Endodermal cell (in vitro differentiated cells): ENCODE measurements at regions not wholly inside any gene's neighbourhood (a gene's known extent, or its start where the extent isn't known, plus 50 kb on each side); places are given as distances from the start of the nearest gene placed in this dataset.

Experiments
- DNase-seq: peaks from one replicate; pipeline ENCODE4 v3.0.0-alpha.2; 2017
- H3K27ac ChIP-seq: 2 replicates; pipeline ENCODE4 v1.5.1; 2013; ENCODE audit warnings: mild to moderate bottlenecking, low read depth, low read length, moderate library complexity
- H3K27me3 ChIP-seq: 2 replicates; pipeline ENCODE4 v1.6.1; 2013; ENCODE audit warnings: mild to moderate bottlenecking, low read length, moderate library complexity; ENCODE audit not compliant: insufficient read depth, control insufficient read depth, poor library complexity, severe bottlenecking
- H3K36me3 ChIP-seq: 2 replicates; pipeline ENCODE4 v1.7.0; 2013; ENCODE audit warnings: mild to moderate bottlenecking, low read length, moderate library complexity; ENCODE audit not compliant: control insufficient read depth, insufficient read depth
- H3K4me1 ChIP-seq: one replicate; pipeline ENCODE4 v1.7.0; 2013; ENCODE audit warnings: low read length; ENCODE audit not compliant: control insufficient read depth, insufficient read depth
- H3K4me3 ChIP-seq: 2 replicates; pipeline ENCODE4 v1.5.1; 2013; ENCODE audit warnings: mild to moderate bottlenecking, low read length, moderate library complexity
- H3K9ac ChIP-seq: 2 replicates; pipeline ENCODE4 v1.6.1; 2013; ENCODE audit warnings: mild to moderate bottlenecking, low read length, moderate library complexity; ENCODE audit not compliant: poor library complexity, severe bottlenecking; ENCODE audit errors: extremely low read depth
- H3K9me3 ChIP-seq: 2 replicates; pipeline ENCODE4 v1.6.1; 2013; ENCODE audit warnings: mild to moderate bottlenecking, low read length, moderate library complexity; ENCODE audit not compliant: control insufficient read depth
- H3K27ac Mint-ChIP-seq: 2 replicates; pipeline ENCODE4 v1.8.0; 2020; ENCODE audit warnings: mixed read lengths
- H3K27me3 Mint-ChIP-seq: 2 replicates; pipeline ENCODE4 v1.8.0; 2021; ENCODE audit warnings: mild to moderate bottlenecking, mixed read lengths; ENCODE audit not compliant: insufficient read depth
- H3K36me3 Mint-ChIP-seq: 2 replicates; pipeline ENCODE4 v1.8.0; 2020; ENCODE audit warnings: low read depth, mixed read lengths
- H3K4me1 Mint-ChIP-seq: 2 replicates; pipeline ENCODE4 v1.8.0; 2020; ENCODE audit warnings: mixed read lengths
- H3K4me3 Mint-ChIP-seq: 2 replicates; pipeline ENCODE4 v1.8.0; 2020; ENCODE audit warnings: mild to moderate bottlenecking, moderate library complexity, mixed read lengths
- H3K9me3 Mint-ChIP-seq: 2 replicates; pipeline ENCODE4 v1.8.0; 2020; ENCODE audit warnings: mild to moderate bottlenecking, mixed read lengths
- CTCF ChIP-seq: fragments of 200-600 bp; sonication (generic); conservative IDR thresholded peaks from 2 replicates; pipeline ENCODE4 v1.5.0; 2021; ENCODE audit warnings: antibody characterized with exemption, mild to moderate bottlenecking
- WGBS, 2 experiments: methylation state at CpG; one replicate each; pipeline versions ENCODE4 v1.1.5 to v1.1.7; 2013; ENCODE audit warnings: missing lambda C conversion rate in 2 of 2, mixed read lengths in 1 of 2; ENCODE audit not compliant: insufficient coverage in 1 of 2, insufficient read length in 1 of 2; 5-methylcytosine and 5-hydroxymethylcytosine counted together

DNA sequence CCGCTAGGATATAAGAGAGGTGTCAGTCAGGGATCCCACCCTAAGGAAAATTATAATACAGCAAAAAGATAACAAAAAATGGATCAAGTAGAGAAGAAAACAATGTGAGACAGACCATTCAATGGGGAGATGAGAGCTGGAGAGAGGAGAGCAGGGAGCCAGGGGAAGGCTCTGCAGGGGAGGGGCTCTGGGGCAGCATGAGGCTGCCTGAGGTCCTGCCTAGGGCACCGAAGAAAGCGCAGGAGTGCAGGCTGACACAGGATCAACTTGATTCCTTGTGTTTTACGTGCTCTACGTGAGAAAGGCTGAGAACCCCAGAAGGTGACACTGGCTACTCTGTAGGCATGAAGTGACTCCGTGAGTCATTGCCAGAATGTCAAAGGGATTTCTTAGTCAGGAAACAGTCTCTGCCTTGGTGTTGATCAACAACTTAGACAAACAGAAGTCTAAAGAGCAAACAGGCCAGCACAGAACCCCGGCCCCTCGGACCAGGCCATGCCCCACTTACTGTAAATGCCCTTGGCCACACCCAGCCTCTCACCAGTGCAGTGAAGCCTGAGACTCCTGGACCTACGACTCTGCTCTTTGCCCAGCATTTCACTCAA is 290.1 kb upstream of the PRDM1 start:
- WGBS, 2 experiments, result 83 to 85% methylated on average over 5 to 9 of the region's 9 CpGs
- Histone ChIP-seq H3K9ac (no peak overlapping the region), H3K27me3 (no peaks in the 10 kb centered on the region), H3K36me3 (no peaks in the 10 kb centered on the region), H3K27ac (no peak overlapping the region), H3K9me3 (no peaks in the 10 kb centered on the region), H3K4me3 (no peak overlapping the region), H3K4me1 (peaks cover 8% of the 10 kb centered on the region)
- no peak overlapping the region for H3K4me3 Mint-ChIP-seq
- H3K36me3 Mint-ChIP-seq, result no peaks in the 10 kb centered on the region
- H3K27me3 Mint-ChIP-seq, result no peaks in the 10 kb centered on the region
- no peak for TF ChIP-seq CTCF
- H3K9me3 Mint-ChIP-seq, result no peaks in the 10 kb centered on the region
- DNase-seq, result no peak
- H3K27ac Mint-ChIP-seq, result no peak overlapping the region
- H3K4me1 Mint-ChIP-seq, result peaks cover 28% of the 10 kb centered on the region

GRCh38 chr6:105795366-105795765 is 290.8 kb upstream of the PRDM1 start:
- Histone ChIP-seq H3K36me3 (no peaks in the 10 kb centered on the region), H3K9ac (no peak overlapping the region), H3K27me3 (no peaks in the 10 kb centered on the region), H3K9me3 (no peaks in the 10 kb centered on the region), H3K4me1 (peaks cover 8% of the 10 kb centered on the region), H3K27ac (no peak overlapping the region), H3K4me3 (no peak overlapping the region)
- Mint-ChIP-seq H3K36me3 (no peaks in the 10 kb centered on the region), H3K27ac (no peak overlapping the region), H3K4me1 (peaks cover 32% of the 10 kb centered on the region), H3K4me3 (no peak overlapping the region), H3K27me3 (no peaks in the 10 kb centered on the region), H3K9me3 (no peaks in the 10 kb centered on the region)
- no peak for DNase-seq
- no peak for TF ChIP-seq CTCF

DNA sequence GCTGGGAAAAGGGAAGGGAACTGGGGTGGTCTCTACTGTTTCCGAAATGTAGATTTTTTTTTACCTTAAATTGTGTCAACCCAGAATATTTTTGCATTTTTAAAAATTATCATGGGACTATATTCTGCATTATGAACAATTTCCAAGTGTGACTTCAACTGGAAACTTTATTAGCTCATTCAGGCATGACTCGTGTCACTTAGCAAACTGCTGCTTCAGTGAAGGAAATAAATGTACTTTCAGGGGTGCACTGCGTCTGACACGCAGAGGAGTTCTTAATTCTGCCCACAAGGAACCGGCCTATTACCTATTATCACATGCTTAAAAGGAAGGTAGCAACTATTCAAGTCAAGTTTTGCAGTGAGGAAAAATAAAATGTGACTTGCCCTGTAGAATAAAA is 291.3 kb upstream of the PRDM1 start:
- Mint-ChIP-seq H3K4me1 (peaks cover 35% of the 10 kb centered on the region), H3K9me3 (no peaks in the 10 kb centered on the region), H3K4me3 (no peak overlapping the region), H3K27me3 (no peaks in the 10 kb centered on the region), H3K27ac (no peak overlapping the region), H3K36me3 (no peaks in the 10 kb centered on the region)
- no peak for DNase-seq
- Histone ChIP-seq H3K4me1 (peaks cover 11% of the 10 kb centered on the region), H3K9ac (no peak overlapping the region), H3K36me3 (no peaks in the 10 kb centered on the region), H3K27me3 (no peaks in the 10 kb centered on the region), H3K4me3 (no peak overlapping the region), H3K9me3 (no peaks in the 10 kb centered on the region), H3K27ac (no peak overlapping the region)
- no peak for TF ChIP-seq CTCF
- WGBS, 2 experiments, result 91% methylated on average over 4 of the region's 5 CpGs; no CpG with 5 or more reads in 1 of the 2 experiments
